Kidney epithelial cell (primary cell): ENCODE measurements at regions not wholly inside any gene's neighbourhood (a gene's known extent, or its start where the extent isn't known, plus 50 kb on each side); places are given as distances from the start of the nearest gene placed in this dataset.

Source experiments
- DNase-seq: peaks from one replicate; pipeline ENCODE4 v3.0.0-alpha.2; 2010; ENCODE audit warnings: low read depth
- H3K27me3 ChIP-seq: 2 replicates; pipeline ENCODE4 v1.6.0; 2011; ENCODE audit warnings: low read length; ENCODE audit not compliant: control insufficient read depth, insufficient read depth
- H3K36me3 ChIP-seq: 2 replicates; pipeline ENCODE4 v1.5.1; 2011; ENCODE audit warnings: low read length; ENCODE audit not compliant: control insufficient read depth, insufficient read depth
- H3K4me3 ChIP-seq: 2 replicates; pipeline ENCODE4 v1.5.1; 2011; ENCODE audit warnings: low read depth, mild to moderate bottlenecking, control low read depth, low read length
- TF ChIP-seq, protein P1 (sequence below): IDR thresholded peaks from 2 replicates; pipeline ENCODE4 v1.5.1; 2011; ENCODE audit warnings: mild to moderate bottlenecking, moderate library complexity, low read length, control low read depth, inconsistent platforms; ENCODE audit not compliant: insufficient read depth, poor library complexity, severe bottlenecking

DNA sequence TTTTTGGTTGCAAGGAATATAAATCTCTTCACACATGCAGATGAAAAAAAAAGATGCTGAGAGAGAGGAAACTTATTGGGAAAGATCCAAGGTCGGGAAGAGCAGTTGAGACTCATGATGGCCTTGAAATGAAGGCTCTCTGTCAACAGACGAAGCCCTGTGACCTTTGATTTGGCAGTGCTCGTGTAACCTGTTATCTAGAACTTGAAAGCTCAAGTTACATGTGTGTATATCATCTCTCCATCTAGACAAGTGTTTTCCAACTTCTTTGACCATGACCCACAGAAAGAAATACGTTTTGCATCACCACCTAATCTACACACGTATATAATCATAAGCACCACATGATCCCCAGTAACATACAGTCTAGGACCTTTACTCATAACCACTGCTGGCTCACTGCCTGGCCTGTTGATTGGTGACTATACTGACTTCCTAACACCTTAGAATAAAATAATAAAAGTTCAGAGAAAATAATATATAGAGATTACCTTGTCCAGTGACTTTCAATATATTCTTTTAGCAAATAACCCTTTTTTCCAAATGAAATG is 319.0 kb upstream of the PKDCC start:
- H3K27me3 ChIP-seq, result no peaks in the 10 kb centered on the region
- H3K36me3 ChIP-seq, result no peaks in the 10 kb centered on the region
- DNase-seq, result no peak
- no peak overlapping the region for H3K4me3 ChIP-seq
- TF ChIP-seq, protein P1, sequence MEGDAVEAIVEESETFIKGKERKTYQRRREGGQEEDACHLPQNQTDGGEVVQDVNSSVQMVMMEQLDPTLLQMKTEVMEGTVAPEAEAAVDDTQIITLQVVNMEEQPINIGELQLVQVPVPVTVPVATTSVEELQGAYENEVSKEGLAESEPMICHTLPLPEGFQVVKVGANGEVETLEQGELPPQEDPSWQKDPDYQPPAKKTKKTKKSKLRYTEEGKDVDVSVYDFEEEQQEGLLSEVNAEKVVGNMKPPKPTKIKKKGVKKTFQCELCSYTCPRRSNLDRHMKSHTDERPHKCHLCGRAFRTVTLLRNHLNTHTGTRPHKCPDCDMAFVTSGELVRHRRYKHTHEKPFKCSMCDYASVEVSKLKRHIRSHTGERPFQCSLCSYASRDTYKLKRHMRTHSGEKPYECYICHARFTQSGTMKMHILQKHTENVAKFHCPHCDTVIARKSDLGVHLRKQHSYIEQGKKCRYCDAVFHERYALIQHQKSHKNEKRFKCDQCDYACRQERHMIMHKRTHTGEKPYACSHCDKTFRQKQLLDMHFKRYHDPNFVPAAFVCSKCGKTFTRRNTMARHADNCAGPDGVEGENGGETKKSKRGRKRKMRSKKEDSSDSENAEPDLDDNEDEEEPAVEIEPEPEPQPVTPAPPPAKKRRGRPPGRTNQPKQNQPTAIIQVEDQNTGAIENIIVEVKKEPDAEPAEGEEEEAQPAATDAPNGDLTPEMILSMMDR, result no peak

DNA sequence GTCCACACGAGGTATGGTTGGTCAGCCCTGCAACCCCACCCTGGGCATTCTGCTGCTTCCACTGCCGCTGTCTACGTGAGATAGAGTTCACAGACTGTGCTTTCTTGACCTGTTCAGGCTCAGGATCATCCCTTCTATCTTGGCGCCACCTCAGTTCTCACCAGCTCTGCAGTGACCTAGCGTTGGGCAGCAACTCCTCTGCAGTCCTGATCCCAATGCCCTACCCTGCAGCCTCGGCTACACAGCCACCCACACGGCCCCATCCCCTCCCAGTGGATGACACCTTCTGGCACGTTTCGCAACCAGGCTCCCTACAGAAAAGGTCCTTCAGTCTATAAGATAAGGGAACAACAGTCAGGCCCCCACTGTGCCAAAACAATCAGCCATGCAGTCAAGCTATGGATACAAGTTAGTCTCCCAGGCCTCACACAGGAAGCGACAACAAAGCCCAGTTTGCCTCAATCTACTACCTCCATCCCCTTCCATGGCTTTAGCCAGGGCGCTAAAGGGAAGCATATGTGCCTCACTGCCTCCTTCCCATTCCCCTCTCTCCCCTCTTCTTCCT is 317.9 kb upstream of the PKDCC start:
- TF ChIP-seq, protein P1, result no peak
- DNase-seq, result no peak
- Histone ChIP-seq H3K36me3 (no peaks in the 10 kb centered on the region), H3K4me3 (no peak overlapping the region), H3K27me3 (no peaks in the 10 kb centered on the region)

- TF ChIP-seq, protein P1, result no peak
- no peak overlapping the region for H3K4me3 ChIP-seq
- H3K36me3 ChIP-seq, result no peaks in the 10 kb centered on the region
- DNase-seq, result no peak
- no peaks in the 10 kb centered on the region for H3K27me3 ChIP-seq
Observed at GRCh38 chr2:41735006-41735405, 312.8 kb upstream of the PKDCC start.

GRCh38 chr2:41735476-41735875 is 312.3 kb upstream of the PKDCC start:
- Histone ChIP-seq H3K36me3 (no peaks in the 10 kb centered on the region), H3K27me3 (no peaks in the 10 kb centered on the region), H3K4me3 (no peak overlapping the region)
- TF ChIP-seq, protein P1, result no peak
- DNase-seq, result no peak

DNA sequence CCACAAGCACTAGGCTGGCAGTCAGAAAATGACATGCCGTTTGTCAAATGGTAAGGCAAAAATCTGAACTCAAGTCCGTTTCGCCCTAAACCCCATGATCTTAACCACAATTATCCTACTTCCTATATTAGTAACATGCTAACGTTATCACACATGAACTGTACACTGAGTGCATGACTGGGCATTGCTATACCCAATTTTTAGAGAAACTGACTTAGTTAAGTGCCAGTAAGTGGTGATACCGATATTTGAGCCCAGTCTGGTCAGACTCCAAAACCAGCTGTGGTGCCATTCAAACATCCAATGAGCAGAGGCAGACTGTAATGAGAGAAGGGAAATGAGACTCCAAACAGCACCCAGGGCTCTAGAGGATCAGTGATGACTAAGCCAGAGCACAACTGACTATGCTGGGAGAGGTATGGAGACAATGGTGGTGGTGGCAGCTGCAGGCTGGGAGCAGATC is 311.7 kb upstream of the PKDCC start:
- DNase-seq, result no peak
- H3K27me3 ChIP-seq, result no peaks in the 10 kb centered on the region
- TF ChIP-seq, protein P1, result no peak
- H3K36me3 ChIP-seq, result no peaks in the 10 kb centered on the region
- H3K4me3 ChIP-seq, result no peak overlapping the region

GRCh38 chr2:41736586-41736985 is 311.2 kb upstream of the PKDCC start:
- DNase-seq, result no peak

More at GRCh38 chr2:41736586-41736985, 311.2 kb upstream of the PKDCC start:
- TF ChIP-seq, protein P1, result no peak
- Histone ChIP-seq H3K27me3 (no peaks in the 10 kb centered on the region), H3K36me3 (no peaks in the 10 kb centered on the region), H3K4me3 (no peak overlapping the region)
